ENCODE measurements at regions not wholly inside any gene's neighbourhood (a gene's known extent, or its start where the extent isn't known, plus 50 kb on each side); places are given as distances from the start of the nearest gene placed in this dataset.

DNA sequence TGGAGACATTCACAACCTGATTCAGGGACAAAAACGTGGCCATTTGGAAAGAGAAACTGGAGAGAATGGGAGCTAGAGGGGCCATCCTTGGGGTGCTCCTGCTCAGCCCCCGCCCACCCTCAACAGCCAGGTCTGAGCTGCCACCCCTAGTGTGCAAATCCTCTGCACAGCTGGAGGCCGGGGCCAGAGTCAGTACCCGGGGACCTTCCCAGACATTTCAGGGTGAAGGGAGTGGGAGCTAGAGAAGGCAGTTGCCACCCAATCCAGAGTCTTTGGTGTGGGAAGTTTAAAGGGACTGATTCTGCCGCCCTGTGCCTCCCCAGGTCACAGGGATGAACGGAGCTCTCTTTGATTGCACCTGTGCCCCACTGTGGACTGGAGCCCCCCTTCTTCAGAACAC is 397.4 kb downstream of the MATN1 start:
- H3K4me1 ChIP-seq (ENCODE audit: control insufficient read depth, insufficient read depth, low read length): no peaks in the 10 kb centered on the region
- no peak overlapping the region for H3K27ac ChIP-seq (ENCODE audit: control insufficient read depth, insufficient read depth)
- no TSS peak for BruUV-seq (replicated peaks)
- POLR2A ChIA-PET: no interaction called here
- SMC1A ChIA-PET (ENCODE audit: uncharacterized antibody, unreplicated experiment): no interaction called here
- RAD21 ChIA-PET (ENCODE audit: unreplicated experiment): no interaction called here
- no peaks in the 10 kb centered on the region for H4K20me1 ChIP-seq (ENCODE audit: control insufficient read depth, insufficient read depth)
- TF ChIP-seq DPF2 (IDR thresholded peaks at IDR 0.05) (no peak), PML (IDR thresholded peaks at IDR 0.05; ENCODE audit: low read length) (no peak), ESRRA (IDR thresholded peaks at IDR 0.05; ENCODE audit: low read length) (no peak), YY1 (IDR thresholded peaks at IDR 0.05; ENCODE audit: low read depth, low read length) (no peak), NFIC (IDR thresholded peaks at IDR 0.05; ENCODE audit: low read depth, low read length) (no peak), SMAD5 (IDR thresholded peaks at IDR 0.05; ENCODE audit: low read depth) (no peak), MXI1 (IDR thresholded peaks at IDR 0.05; ENCODE audit: low read depth, low read length) (no peak), PBX3 (IDR thresholded peaks at IDR 0.05; ENCODE audit: insufficient replicate concordance, low read depth, low read length) (no peak), CHD1 (IDR thresholded peaks at IDR 0.05; ENCODE audit: low read depth, low read length) (no peak), FOS (IDR thresholded peaks at IDR 0.05; ENCODE audit: borderline replicate concordance, extremely low read depth, insufficient read length) (no peak), BHLHE40 (IDR thresholded peaks at IDR 0.05; ENCODE audit: borderline replicate concordance in 1 of 2, low read depth in 2 of 2, low read length in 1 of 2) (no peak), SUPT20H (IDR thresholded peaks at IDR 0.05; ENCODE audit: borderline replicate concordance, control insufficient read depth, low read depth, low read length) (no peak), YBX1 (IDR thresholded peaks at IDR 0.05) (no peak), NFYB (IDR thresholded peaks at IDR 0.05; ENCODE audit: insufficient read depth, low read depth, low read length) (no peak), BRCA1 (IDR thresholded peaks at IDR 0.05; ENCODE audit: low read depth, low read length) (no peak), RB1 (IDR thresholded peaks at IDR 0.05; ENCODE audit: borderline replicate concordance) (no peak)
- TF ChIP-seq, protein P1, sequence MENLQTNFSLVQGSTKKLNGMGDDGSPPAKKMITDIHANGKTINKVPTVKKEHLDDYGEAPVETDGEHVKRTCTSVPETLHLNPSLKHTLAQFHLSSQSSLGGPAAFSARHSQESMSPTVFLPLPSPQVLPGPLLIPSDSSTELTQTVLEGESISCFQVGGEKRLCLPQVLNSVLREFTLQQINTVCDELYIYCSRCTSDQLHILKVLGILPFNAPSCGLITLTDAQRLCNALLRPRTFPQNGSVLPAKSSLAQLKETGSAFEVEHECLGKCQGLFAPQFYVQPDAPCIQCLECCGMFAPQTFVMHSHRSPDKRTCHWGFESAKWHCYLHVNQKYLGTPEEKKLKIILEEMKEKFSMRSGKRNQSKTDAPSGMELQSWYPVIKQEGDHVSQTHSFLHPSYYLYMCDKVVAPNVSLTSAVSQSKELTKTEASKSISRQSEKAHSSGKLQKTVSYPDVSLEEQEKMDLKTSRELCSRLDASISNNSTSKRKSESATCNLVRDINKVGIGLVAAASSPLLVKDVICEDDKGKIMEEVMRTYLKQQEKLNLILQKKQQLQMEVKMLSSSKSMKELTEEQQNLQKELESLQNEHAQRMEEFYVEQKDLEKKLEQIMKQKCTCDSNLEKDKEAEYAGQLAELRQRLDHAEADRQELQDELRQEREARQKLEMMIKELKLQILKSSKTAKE (IDR thresholded peaks at IDR 0.05; ENCODE audit: low read depth, poor library complexity, severe bottlenecking): no peak
- H3K9ac ChIP-seq (ENCODE audit: control insufficient read depth, insufficient read depth, low read length): no peak overlapping the region
- 8% methylated on average over 6 of the region's 6 CpGs for WGBS (ENCODE audit: insufficient coverage, insufficient replicate concordance, low lambda C conversion rate, missing lambda C conversion rate)
- CTCF ChIA-PET: no interaction called here
- H3K79me2 ChIP-seq (ENCODE audit: control insufficient read depth, insufficient read depth, low read length): no peaks in the 10 kb centered on the region
- H3K27me3 ChIP-seq (replicated peaks in 1 of 2; ENCODE audit: control insufficient read depth in 2 of 2, insufficient read depth in 2 of 2, low read length in 1 of 2): peaks cover 1 to 2% of the 10 kb centered on the region in 2 experiments
- intact Hi-C loops (cut with micrococcal nuclease; ENCODE audit: unreplicated experiment): no loop called here
- in situ Hi-C loops (cut with MboI): no loop called here
- ATAC-seq (no peak), DNase-seq (ENCODE audit: low read depth, low spot score) (no peak), FAIRE-seq (no peak)
- no peak overlapping the region for H3K4me3 ChIP-seq
- H3K9me3 ChIP-seq (replicated peaks; ENCODE audit: control insufficient read depth, insufficient read depth, low read length): no peaks in the 10 kb centered on the region
- no peak overlapping the region for H3K4me2 ChIP-seq (ENCODE audit: control insufficient read depth, insufficient read depth)
- no peak overlapping the region for H2AFZ ChIP-seq (ENCODE audit: control insufficient read depth, low read depth, low read length)
- H3K36me3 ChIP-seq (ENCODE audit: control insufficient read depth in 2 of 2, insufficient read depth in 2 of 2, low read length in 1 of 2): no peaks in the 10 kb centered on the region
